ENCODE measurements at regions not wholly inside any gene's neighbourhood (a gene's known extent, or its start where the extent isn't known, plus 50 kb on each side); places are given as distances from the start of the nearest gene placed in this dataset.

GRCh38 chr16:86455116-86455515 is 55.2 kb upstream of the FOXF1 start:
- FAIRE-seq (no peak), DNase-seq (ENCODE audit: low read depth) (peak; percentile 96)
- H3K27ac ChIP-seq (ENCODE audit: low read depth, low read length): peak overlapping the region; percentile 64
- H3K4me1 Mint-ChIP-seq (ENCODE audit: low read depth, unreplicated experiment): peaks cover 1% of the 10 kb centered on the region
- no peak overlapping the region for H3K4me3 Mint-ChIP-seq (ENCODE audit: unreplicated experiment)
- H3K9ac ChIP-seq (ENCODE audit: low read length): peak overlapping the region; percentile 54
- H3K27me3 ChIP-seq (ENCODE audit: insufficient read depth, low read length): peaks cover 4% of the 10 kb centered on the region
- no peaks in the 10 kb centered on the region for H3K79me2 ChIP-seq (ENCODE audit: insufficient read depth, low read length)
- H4K20me1 ChIP-seq (ENCODE audit: insufficient read depth, low read length): no peaks in the 10 kb centered on the region
- peaks cover 6% of the 10 kb centered on the region for H3K9me3 Mint-ChIP-seq (ENCODE audit: unreplicated experiment)
- H3K9me3 ChIP-seq (ENCODE audit: insufficient read depth, low read depth, low read length): no peaks in the 10 kb centered on the region
- H3K4me3 ChIP-seq (ENCODE audit: insufficient read depth, low read depth, low read length): no peak overlapping the region
- peaks cover 84% of the 10 kb centered on the region for H3K27me3 Mint-ChIP-seq (ENCODE audit: low read depth, unreplicated experiment)
- TF ChIP-seq, protein P1, sequence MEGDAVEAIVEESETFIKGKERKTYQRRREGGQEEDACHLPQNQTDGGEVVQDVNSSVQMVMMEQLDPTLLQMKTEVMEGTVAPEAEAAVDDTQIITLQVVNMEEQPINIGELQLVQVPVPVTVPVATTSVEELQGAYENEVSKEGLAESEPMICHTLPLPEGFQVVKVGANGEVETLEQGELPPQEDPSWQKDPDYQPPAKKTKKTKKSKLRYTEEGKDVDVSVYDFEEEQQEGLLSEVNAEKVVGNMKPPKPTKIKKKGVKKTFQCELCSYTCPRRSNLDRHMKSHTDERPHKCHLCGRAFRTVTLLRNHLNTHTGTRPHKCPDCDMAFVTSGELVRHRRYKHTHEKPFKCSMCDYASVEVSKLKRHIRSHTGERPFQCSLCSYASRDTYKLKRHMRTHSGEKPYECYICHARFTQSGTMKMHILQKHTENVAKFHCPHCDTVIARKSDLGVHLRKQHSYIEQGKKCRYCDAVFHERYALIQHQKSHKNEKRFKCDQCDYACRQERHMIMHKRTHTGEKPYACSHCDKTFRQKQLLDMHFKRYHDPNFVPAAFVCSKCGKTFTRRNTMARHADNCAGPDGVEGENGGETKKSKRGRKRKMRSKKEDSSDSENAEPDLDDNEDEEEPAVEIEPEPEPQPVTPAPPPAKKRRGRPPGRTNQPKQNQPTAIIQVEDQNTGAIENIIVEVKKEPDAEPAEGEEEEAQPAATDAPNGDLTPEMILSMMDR (IDR thresholded peaks at IDR 0.05; ENCODE audit: insufficient read depth, low read depth, low read length): no peak
- TF ChIP-seq EZH2 (IDR thresholded peaks at IDR 0.05; ENCODE audit: insufficient read depth, low read length): no peak
- peak overlapping the region; percentile 41 for H3K4me2 ChIP-seq (ENCODE audit: low read length)
- H3K27ac Mint-ChIP-seq (ENCODE audit: unreplicated experiment): no peak overlapping the region
- peaks cover 23% of the 10 kb centered on the region for H3K4me1 ChIP-seq (ENCODE audit: insufficient read depth, low read length)
- H3K36me3 Mint-ChIP-seq (ENCODE audit: low read depth, unreplicated experiment): no peaks in the 10 kb centered on the region
- H2AFZ ChIP-seq (ENCODE audit: low read depth, low read length): peak overlapping the region; percentile 50
- no peaks in the 10 kb centered on the region for H3K36me3 ChIP-seq (ENCODE audit: insufficient read depth, low read length)

GRCh38 chr16:86455640-86456039 is 54.7 kb upstream of the FOXF1 start:
- FAIRE-seq: no peak
- H3K9ac ChIP-seq (ENCODE audit: low read length): peak overlapping the region; percentile 54
- H4K20me1 ChIP-seq (ENCODE audit: insufficient read depth, low read length): no peaks in the 10 kb centered on the region
- peak overlapping the region; percentile 41 for H3K4me2 ChIP-seq (ENCODE audit: low read length)
- peaks cover 83% of the 10 kb centered on the region for H3K27me3 Mint-ChIP-seq (ENCODE audit: low read depth, unreplicated experiment)
- TF ChIP-seq, protein P1 (IDR thresholded peaks at IDR 0.05; ENCODE audit: insufficient read depth, low read depth, low read length): no peak
- no peak overlapping the region for H3K4me3 ChIP-seq (ENCODE audit: insufficient read depth, low read depth, low read length)
- no peak overlapping the region for H2AFZ ChIP-seq (ENCODE audit: low read depth, low read length)
- no peaks in the 10 kb centered on the region for H3K79me2 ChIP-seq (ENCODE audit: insufficient read depth, low read length)
- peak overlapping the region; percentile 64 for H3K27ac ChIP-seq (ENCODE audit: low read depth, low read length)
- H3K36me3 Mint-ChIP-seq (ENCODE audit: low read depth, unreplicated experiment): no peaks in the 10 kb centered on the region
- peaks cover 23% of the 10 kb centered on the region for H3K4me1 ChIP-seq (ENCODE audit: insufficient read depth, low read length)
- peaks cover 11% of the 10 kb centered on the region for H3K9me3 Mint-ChIP-seq (ENCODE audit: unreplicated experiment)
- H3K27me3 ChIP-seq (ENCODE audit: insufficient read depth, low read length): peaks cover 2% of the 10 kb centered on the region
- no peaks in the 10 kb centered on the region for H3K36me3 ChIP-seq (ENCODE audit: insufficient read depth, low read length)
- DNase-seq (ENCODE audit: low read depth): peak; percentile 78
- H3K9me3 ChIP-seq (ENCODE audit: insufficient read depth, low read depth, low read length): peaks cover under 1% of the 10 kb centered on the region
- no peak overlapping the region for H3K27ac Mint-ChIP-seq (ENCODE audit: unreplicated experiment)
- H3K4me1 Mint-ChIP-seq (ENCODE audit: low read depth, unreplicated experiment): peaks cover 1% of the 10 kb centered on the region
- H3K4me3 Mint-ChIP-seq (ENCODE audit: unreplicated experiment): no peak overlapping the region

DNA sequence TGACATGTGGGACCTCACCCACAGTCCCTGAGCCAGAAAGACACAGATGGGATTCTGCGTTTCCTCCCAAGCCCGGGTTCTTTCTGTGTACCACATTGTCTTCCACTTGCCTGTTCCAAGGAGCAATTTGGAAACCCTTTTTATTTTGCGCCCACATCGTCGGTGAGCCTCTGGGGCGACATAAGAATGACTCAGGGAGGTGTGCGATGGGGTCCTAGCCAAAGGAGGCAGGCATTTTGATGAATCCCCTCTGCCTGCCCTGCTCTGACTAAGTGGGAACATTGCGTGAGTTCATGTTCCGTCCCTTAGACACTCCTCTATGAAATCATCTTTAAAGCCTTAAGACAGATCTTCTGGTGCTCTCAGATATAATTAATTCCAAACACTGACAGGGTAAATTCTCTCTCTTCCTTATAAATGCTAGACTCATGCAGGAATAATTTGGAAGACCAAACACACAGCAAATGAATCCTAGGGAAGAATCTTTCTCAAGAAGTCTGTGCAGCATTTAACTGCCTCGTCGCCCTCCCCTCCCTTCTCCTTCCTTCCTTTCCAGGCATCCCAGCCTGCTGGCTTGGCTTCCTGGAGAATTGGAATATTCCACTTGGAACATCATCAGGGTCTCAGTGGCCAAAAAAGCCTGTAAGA is 52.7 kb upstream of the FOXF1 start:
- H3K27ac Mint-ChIP-seq (ENCODE audit: unreplicated experiment): no peak overlapping the region
- Histone ChIP-seq H3K4me1 (ENCODE audit: insufficient read depth, low read length) (peaks cover 23% of the 10 kb centered on the region), H3K4me3 (ENCODE audit: insufficient read depth, low read depth, low read length) (no peak overlapping the region), H3K9me3 (ENCODE audit: insufficient read depth, low read depth, low read length) (peaks cover 5% of the 10 kb centered on the region), H3K9ac (ENCODE audit: low read length) (peak overlapping the region; percentile 50), H3K27me3 (ENCODE audit: insufficient read depth, low read length) (peaks cover 2% of the 10 kb centered on the region), H3K79me2 (ENCODE audit: insufficient read depth, low read length) (no peaks in the 10 kb centered on the region), H3K4me2 (ENCODE audit: low read length) (peak overlapping the region; percentile 65), H3K27ac (ENCODE audit: low read depth, low read length) (peak overlapping the region; percentile 46), H4K20me1 (ENCODE audit: insufficient read depth, low read length) (no peaks in the 10 kb centered on the region), H3K36me3 (ENCODE audit: insufficient read depth, low read length) (no peaks in the 10 kb centered on the region), H2AFZ (ENCODE audit: low read depth, low read length) (peak overlapping the region; percentile 39)
- no peaks in the 10 kb centered on the region for H3K36me3 Mint-ChIP-seq (ENCODE audit: low read depth, unreplicated experiment)
- DNase-seq (ENCODE audit: low read depth) (peak; percentile 96), FAIRE-seq (peak; percentile 26)
- peaks cover 11% of the 10 kb centered on the region for H3K9me3 Mint-ChIP-seq (ENCODE audit: unreplicated experiment)
- TF ChIP-seq EZH2 (IDR thresholded peaks at IDR 0.05; ENCODE audit: insufficient read depth, low read length): no peak
- TF ChIP-seq, protein P1 (IDR thresholded peaks at IDR 0.05; ENCODE audit: insufficient read depth, low read depth, low read length): no peak
- H3K4me1 Mint-ChIP-seq (ENCODE audit: low read depth, unreplicated experiment): peaks cover 1% of the 10 kb centered on the region
- H3K27me3 Mint-ChIP-seq (ENCODE audit: low read depth, unreplicated experiment): peaks cover 77% of the 10 kb centered on the region
- no peak overlapping the region for H3K4me3 Mint-ChIP-seq (ENCODE audit: unreplicated experiment)

Data from astrocyte (in vitro differentiated cells and primary cell).